ENCODE measurements at regions not wholly inside any gene's neighbourhood (a gene's known extent, or its start where the extent isn't known, plus 50 kb on each side); places are given as distances from the start of the nearest gene placed in this dataset.

DNA sequence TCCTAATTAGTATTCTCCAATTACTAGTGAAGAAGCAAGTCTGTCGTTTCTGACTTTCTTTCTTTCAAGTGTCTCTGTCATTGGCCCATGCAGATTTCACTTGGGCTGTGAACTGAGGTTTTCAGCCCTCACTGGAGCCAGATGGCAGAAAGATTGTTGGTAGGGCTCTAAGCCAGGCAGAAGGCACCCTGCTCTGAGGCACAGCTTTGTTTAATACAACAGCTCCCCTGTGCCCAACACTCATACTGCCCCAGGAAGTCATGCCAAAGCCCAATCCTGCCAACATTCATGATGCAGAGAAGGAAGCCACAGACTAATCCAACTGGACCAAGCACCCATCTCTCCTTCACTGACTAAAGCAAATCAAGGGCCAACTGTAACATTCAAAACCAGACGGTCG, 117.1 kb upstream of the FRG1 start (continued):
- TF ChIP-seq ZNF335 (tag by site-specific recombination; conservative IDR thresholded peaks at IDR 0.05) (no peak), ZNF280C (tag by site-specific recombination; IDR thresholded peaks at IDR 0.05) (no peak), ZNF768 (tag by site-specific recombination; IDR thresholded peaks at IDR 0.05) (no peak), ZNF311 (tag by site-specific recombination; IDR thresholded peaks at IDR 0.05; ENCODE audit: borderline replicate concordance) (no peak), ZNF660 (tag by site-specific recombination; IDR thresholded peaks at IDR 0.05) (no peak), ZBTB20 (tag by site-specific recombination; IDR thresholded peaks at IDR 0.05) (no peak), SCRT1 (tag by site-specific recombination; IDR thresholded peaks at IDR 0.05; ENCODE audit: borderline replicate concordance) (no peak)
- TF ChIP-seq, protein P1, sequence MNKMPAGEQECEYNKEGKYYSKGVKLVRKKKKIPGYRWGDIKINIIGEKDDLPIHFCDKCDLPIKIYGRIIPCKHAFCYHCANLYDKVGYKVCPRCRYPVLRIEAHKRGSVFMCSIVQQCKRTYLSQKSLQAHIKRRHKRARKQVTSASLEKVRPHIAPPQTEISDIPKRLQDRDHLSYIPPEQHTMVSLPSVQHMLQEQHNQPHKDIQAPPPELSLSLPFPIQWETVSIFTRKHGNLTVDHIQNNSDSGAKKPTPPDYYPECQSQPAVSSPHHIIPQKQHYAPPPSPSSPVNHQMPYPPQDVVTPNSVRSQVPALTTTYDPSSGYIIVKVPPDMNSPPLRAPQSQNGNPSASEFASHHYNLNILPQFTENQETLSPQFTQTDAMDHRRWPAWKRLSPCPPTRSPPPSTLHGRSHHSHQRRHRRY (tag by site-specific recombination; IDR thresholded peaks at IDR 0.05): no peak

DNA sequence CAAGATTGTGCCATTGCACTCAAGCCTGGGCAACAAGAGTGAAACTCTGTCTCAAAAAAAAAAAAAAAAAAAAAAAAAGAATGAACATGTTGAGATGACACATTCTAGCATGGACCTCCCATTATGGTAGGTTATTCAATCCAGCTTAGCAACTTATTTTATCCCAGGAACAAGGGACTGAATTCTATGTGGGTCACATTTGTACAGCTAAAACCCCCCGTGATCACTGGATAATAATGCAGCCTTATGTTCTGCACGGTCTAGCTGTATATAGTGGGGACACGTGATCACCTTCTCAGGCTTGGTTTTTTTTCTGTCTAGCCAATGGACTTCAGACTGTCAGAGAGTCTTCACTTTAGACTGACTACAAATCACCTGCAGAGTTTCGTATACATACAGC, 115.2 kb upstream of the FRG1 start:
- POLR2A ChIA-PET: no interaction called here
- no peaks in the 10 kb centered on the region for H3K4me1 ChIP-seq (ENCODE audit: control insufficient read depth, insufficient read depth, low read length)
- H3K4me3 ChIP-seq (ENCODE audit: low read depth, low read length): no peak overlapping the region
- no peaks in the 10 kb centered on the region for H3K36me3 ChIP-seq (ENCODE audit: control insufficient read depth in 2 of 2, insufficient read depth in 1 of 2, low read length in 2 of 2)
- CTCF ChIA-PET: interaction anchor here (0.6 kb wide), 1 partner anchor 22 kb away, joined by 4 read pairs; no protein-coding TSS in a partner anchor
- H3K9me3 ChIP-seq (ENCODE audit: control insufficient read depth, insufficient read depth, low read depth, low read length): no peaks in the 10 kb centered on the region
- TF ChIP-seq, protein P2, sequence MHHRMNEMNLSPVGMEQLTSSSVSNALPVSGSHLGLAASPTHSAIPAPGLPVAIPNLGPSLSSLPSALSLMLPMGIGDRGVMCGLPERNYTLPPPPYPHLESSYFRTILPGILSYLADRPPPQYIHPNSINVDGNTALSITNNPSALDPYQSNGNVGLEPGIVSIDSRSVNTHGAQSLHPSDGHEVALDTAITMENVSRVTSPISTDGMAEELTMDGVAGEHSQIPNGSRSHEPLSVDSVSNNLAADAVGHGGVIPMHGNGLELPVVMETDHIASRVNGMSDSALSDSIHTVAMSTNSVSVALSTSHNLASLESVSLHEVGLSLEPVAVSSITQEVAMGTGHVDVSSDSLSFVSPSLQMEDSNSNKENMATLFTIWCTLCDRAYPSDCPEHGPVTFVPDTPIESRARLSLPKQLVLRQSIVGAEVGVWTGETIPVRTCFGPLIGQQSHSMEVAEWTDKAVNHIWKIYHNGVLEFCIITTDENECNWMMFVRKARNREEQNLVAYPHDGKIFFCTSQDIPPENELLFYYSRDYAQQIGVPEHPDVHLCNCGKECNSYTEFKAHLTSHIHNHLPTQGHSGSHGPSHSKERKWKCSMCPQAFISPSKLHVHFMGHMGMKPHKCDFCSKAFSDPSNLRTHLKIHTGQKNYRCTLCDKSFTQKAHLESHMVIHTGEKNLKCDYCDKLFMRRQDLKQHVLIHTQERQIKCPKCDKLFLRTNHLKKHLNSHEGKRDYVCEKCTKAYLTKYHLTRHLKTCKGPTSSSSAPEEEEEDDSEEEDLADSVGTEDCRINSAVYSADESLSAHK (tag by site-specific recombination; IDR thresholded peaks at IDR 0.05): no peak
- TF ChIP-seq ZNF707 (tag by site-specific recombination; IDR thresholded peaks at IDR 0.05) (no peak), ZNF169 (tag by site-specific recombination; IDR thresholded peaks at IDR 0.05) (no peak), SALL2 (tag by site-specific recombination; IDR thresholded peaks at IDR 0.05; ENCODE audit: borderline replicate concordance) (no peak), ZNF211 (tag by site-specific recombination; IDR thresholded peaks at IDR 0.05; ENCODE audit: low read depth) (no peak), ZNF248 (tag by site-specific recombination; IDR thresholded peaks at IDR 0.05) (no peak), ZNF76 (tag by site-specific recombination; IDR thresholded peaks at IDR 0.05; ENCODE audit: borderline replicate concordance, low read depth) (no peak), IKZF3 (tag by site-specific recombination; IDR thresholded peaks at IDR 0.05) (no peak), ZNF660 (tag by site-specific recombination; IDR thresholded peaks at IDR 0.05) (no peak), ELK4 (IDR thresholded peaks at IDR 0.05; ENCODE audit: borderline replicate concordance, low read depth, low read length) (no peak), ZSCAN23 (tag by site-specific recombination; IDR thresholded peaks at IDR 0.05) (no peak), MYNN (tag by site-specific recombination; IDR thresholded peaks at IDR 0.05; ENCODE audit: borderline replicate concordance) (no peak), ZNF585B (tag by site-specific recombination; IDR thresholded peaks at IDR 0.05) (no peak), ZNF514 (tag by site-specific recombination; IDR thresholded peaks at IDR 0.05) (no peak), ZNF24 (tag by site-specific recombination; IDR thresholded peaks at IDR 0.05) (no peak), ZBTB17 (tag by site-specific recombination; IDR thresholded peaks at IDR 0.05) (no peak), ZNF121 (tag by site-specific recombination; IDR thresholded peaks at IDR 0.05) (no peak)
- TF ChIP-seq, protein P3, sequence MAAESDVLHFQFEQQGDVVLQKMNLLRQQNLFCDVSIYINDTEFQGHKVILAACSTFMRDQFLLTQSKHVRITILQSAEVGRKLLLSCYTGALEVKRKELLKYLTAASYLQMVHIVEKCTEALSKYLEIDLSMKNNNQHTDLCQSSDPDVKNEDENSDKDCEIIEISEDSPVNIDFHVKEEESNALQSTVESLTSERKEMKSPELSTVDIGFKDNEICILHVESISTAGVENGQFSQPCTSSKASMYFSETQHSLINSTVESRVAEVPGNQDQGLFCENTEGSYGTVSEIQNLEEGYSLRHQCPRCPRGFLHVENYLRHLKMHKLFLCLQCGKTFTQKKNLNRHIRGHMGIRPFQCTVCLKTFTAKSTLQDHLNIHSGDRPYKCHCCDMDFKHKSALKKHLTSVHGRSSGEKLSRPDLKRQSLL (tag by site-specific recombination; IDR thresholded peaks at IDR 0.05): no peak
- no peak overlapping the region for H3K27ac ChIP-seq (ENCODE audit: extremely low read depth, low read depth, low read length)
